Activated CD8-positive, alpha-beta memory T cell treated with anti-CD3 and anti-CD28 coated beads, Interleukin-2, amount 50 U/mL, for 4 hours (primary cell): ENCODE measurements at regions not wholly inside any gene's neighbourhood (a gene's known extent, or its start where the extent isn't known, plus 50 kb on each side); places are given as distances from the start of the nearest gene placed in this dataset.
A peak's percentile ranks its signal among the peaks of the same experiment; 100 is the strongest.
"Not testable (repeated sequence)": the region's sequence is repeated elsewhere in the genome, so short reads cannot be mapped to it uniquely, and the experiment has no call there.

Experiments
- DNase-seq: peaks from one replicate; pipeline ENCODE4 v3.0.0-alpha.2; 2020

- not testable (repeated sequence) for DNase-seq
These were observed 56.2 kb upstream of the CCZ1B start for GRCh38 chr7:6882321-6882721.

- not testable (repeated sequence) for DNase-seq
These were observed 57.7 kb upstream of the CCZ1B start for GRCh38 chr7:6883756-6884155.

- no peak for DNase-seq
These were observed 60.1 kb upstream of the CCZ1B start for GRCh38 chr7:6886198-6886597.

GRCh38 chr7:6888267-6889045 lies 62.4 kb upstream of the CCZ1B start:
- not testable (repeated sequence) for DNase-seq

GRCh38 chr7:6889252-6889812 lies 63.3 kb upstream of the CCZ1B start:
- no peak for DNase-seq

- DNase-seq, result not testable (repeated sequence)
These were observed 76.0 kb upstream of the CCZ1B start for GRCh38 chr7:6902097-6902518.

- DNase-seq, result not testable (repeated sequence)
These were observed 77.2 kb upstream of the CCZ1B start for GRCh38 chr7:6903289-6903688.

- not testable (repeated sequence) for DNase-seq
These were observed 77.7 kb upstream of the CCZ1B start for GRCh38 chr7:6903792-6904191.

GRCh38 chr7:6917258-6917657 lies 91.2 kb upstream of the CCZ1B start:
- DNase-seq, result no peak

- not testable (repeated sequence) for DNase-seq
These were observed 93.1 kb upstream of the CCZ1B start for GRCh38 chr7:6919169-6919568.

GRCh38 chr7:6924523-6924922 lies 98.4 kb upstream of the CCZ1B start:
- not testable (repeated sequence) for DNase-seq

GRCh38 chr7:6926193-6927174 lies 100.4 kb upstream of the CCZ1B start:
- DNase-seq, result not testable (repeated sequence)

- DNase-seq, result not testable (repeated sequence)
These were observed 101.6 kb upstream of the CCZ1B start for GRCh38 chr7:6927643-6928042.

GRCh38 chr7:6929588-6929987 lies 103.5 kb upstream of the CCZ1B start:
- not testable (repeated sequence) for DNase-seq

- DNase-seq, result not testable (repeated sequence)
These were observed 104.1 kb upstream of the CCZ1B start for GRCh38 chr7:6930081-6930635.

- DNase-seq, result peak; percentile 39
These were observed 104.7 kb upstream of the CCZ1B start for GRCh38 chr7:6930787-6931186.

GRCh38 chr7:6931456-6931855 lies 105.4 kb upstream of the CCZ1B start:
- DNase-seq, result not testable (repeated sequence)

- DNase-seq, result not testable (repeated sequence)
These were observed 108.0 kb upstream of the CCZ1B start for GRCh38 chr7:6933954-6934632.

GRCh38 chr7:6934981-6935380 lies 108.9 kb upstream of the CCZ1B start:
- no peak for DNase-seq

- not testable (repeated sequence) for DNase-seq
These were observed 110.6 kb upstream of the CCZ1B start for GRCh38 chr7:6936626-6937025.

- not testable (repeated sequence) for DNase-seq
These were observed 111.7 kb upstream of the CCZ1B start for GRCh38 chr7:6937746-6938145.

- DNase-seq, result not testable (repeated sequence)
These were observed 112.2 kb upstream of the CCZ1B start for GRCh38 chr7:6938284-6938683.
